GM19455 (cell line): ENCODE measurements at regions not wholly inside any gene's neighbourhood (a gene's known extent, or its start where the extent isn't known, plus 50 kb on each side); places are given as distances from the start of the nearest gene placed in this dataset.
"Not testable (repeated sequence)": the region's sequence is repeated elsewhere in the genome, so short reads cannot be mapped to it uniquely, and the experiment has no call there.

Experiments
- ATAC-seq: cut with Tn5 transposase; IDR thresholded peaks from one replicate; pipeline ENCODE4 v1.9.1; 2021; ENCODE audit not compliant: unreplicated experiment

DNA sequence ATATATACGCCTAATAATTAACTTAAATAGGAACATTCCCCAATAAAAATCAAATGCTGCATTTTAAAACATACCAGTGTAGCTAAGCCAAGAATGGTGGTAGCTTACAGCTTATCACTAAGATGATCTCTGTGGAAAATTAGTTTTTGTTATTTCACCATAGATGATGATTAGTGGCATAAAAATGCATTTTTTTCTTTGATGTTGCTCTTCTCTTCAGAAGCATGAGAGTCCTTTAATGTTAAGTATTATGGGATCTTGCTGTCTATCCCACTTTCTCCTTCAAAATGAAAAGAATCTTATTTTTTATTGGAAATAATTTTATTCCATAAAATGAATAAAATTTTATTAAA lies 731.0 kb downstream of the SLITRK1 start:
- ATAC-seq: no peak

DNA sequence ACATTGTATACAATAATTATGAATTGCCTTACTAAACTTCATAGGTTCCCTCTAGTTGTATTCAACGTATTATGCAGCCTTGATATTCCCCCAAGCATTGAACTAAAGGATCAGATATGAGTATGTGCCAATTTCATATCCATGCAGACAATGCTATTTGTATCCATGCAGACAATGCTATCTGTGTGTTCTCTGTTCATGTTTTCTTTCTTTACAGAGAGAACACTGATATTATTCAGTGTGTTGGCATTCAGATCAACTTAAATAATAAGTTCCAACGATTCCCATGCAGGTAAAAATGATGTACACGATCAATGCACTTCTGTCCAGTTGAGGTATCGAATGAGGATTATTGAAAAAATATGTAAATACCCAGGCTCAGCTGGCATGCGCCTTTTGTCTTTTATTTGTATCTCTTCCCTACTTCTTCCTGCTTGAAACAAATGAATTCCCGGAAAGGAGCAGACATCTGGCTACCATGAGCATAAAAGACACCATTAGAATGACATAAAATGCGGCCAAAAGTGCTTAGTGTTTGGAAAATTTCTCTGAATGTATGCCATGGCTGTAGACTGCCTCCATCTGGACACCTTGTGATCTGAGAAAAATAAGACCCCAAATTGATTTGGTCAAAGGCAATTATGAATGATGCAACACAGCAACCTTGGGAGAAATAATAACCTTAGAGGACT lies 731.5 kb downstream of the SLITRK1 start:
- no peak for ATAC-seq

DNA sequence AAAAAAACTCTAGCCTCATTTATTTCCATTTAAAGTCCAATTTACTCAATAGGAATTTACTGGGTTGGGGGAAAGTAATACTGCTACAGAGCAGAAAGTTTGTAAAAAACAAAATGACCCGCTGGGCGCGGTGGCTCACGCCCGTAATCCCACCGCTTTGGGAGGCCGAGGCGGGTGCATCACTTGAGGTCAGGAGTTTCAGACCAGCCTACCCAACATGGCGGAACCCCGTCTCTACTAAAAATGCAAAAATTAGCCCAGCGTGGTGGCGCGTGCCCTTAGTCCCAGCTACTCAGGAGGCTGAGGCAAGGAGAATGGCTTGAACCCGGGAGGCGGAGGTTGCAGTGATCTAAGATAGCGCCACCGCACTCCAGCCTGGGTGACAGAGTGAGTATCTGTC lies 745.6 kb downstream of the SLITRK1 start:
- ATAC-seq: no peak

DNA sequence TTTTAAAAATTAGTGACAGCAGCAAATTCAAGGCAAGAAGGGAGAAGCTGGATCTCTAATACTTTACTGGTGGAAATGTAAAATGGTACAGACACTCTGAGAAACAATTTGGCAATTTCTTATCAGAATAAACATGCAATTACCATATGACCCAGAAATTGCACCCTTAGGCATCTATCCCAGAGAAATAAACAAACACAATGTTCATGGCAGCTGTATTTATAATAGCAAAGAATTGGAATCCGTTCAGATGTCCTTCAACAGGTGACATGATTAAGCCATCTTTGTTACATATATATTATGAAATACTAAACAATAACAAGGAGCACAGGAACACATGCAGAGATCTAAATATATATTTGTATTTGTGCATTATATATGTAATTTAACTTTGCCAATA lies 756.5 kb downstream of the SLITRK1 start:
- no peak for ATAC-seq

DNA sequence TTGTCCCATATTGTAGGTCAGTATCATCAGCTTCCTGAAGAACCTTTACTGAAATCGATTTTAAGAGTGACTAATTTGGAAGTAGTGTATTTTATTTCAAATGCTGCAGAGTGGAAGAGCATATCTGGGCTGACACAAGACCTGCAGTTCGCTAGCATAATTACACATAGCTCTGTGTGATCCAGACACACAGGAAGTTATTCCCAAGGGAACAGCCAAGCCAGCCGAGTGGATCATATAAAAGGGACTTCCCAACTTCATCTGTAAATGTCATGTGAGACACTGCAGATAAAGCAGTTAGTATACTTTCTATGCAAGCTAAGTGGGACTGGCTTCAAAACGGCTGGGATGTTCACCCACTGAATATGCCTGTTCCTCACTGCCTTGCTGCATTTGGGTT lies 760.4 kb downstream of the SLITRK1 start:
- no peak for ATAC-seq

DNA sequence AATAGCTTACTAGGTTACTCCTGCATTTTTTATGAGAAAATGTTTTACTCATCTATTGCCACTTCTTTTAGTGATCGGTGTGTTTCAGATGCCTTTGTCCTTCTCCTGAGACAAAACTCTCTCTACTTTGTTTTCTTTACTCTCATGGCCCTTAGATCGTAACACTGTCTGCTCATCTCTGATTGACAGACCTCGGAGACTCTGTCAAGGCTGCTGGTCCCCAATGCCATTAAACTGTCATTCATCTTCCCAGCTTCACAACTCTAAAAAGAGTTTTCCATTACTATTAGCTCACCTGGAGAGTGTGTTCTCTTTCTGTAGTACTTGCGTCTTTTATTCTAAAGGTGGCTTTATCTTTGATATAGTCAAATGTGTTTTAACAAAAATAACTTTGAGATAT lies 765.2 kb downstream of the SLITRK1 start:
- ATAC-seq: no peak

DNA sequence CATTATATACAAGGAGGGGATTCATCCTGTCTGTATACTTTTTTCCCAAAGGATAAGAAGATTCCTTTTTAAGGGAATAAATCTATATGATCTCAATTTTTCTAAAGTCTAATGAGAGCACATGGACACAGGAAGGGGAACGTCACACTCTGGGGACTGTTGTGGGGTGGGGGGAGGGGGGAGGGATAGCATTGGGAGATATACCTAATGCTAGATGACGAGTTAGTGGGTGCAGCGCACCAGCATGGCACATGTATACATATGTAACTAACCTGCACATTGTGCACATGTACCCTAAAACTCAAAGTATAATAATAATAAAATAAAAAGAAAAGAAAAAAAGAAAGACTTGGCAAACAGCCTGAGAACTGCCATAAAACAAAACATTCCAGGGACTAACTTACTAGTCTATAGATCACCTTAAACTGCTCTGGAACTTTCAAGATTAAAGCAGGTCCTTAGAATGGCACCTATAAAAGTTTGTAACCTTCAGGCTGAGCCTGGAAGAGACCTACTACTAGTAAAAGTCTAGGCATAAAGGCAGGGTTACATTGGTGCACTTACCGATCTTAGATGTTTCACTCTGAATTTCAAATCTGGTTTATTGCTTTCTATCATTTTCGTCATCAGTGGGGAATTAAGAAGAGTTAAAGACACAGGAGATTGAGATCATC lies 780.6 kb downstream of the SLITRK1 start:
- ATAC-seq: not testable (repeated sequence)

DNA sequence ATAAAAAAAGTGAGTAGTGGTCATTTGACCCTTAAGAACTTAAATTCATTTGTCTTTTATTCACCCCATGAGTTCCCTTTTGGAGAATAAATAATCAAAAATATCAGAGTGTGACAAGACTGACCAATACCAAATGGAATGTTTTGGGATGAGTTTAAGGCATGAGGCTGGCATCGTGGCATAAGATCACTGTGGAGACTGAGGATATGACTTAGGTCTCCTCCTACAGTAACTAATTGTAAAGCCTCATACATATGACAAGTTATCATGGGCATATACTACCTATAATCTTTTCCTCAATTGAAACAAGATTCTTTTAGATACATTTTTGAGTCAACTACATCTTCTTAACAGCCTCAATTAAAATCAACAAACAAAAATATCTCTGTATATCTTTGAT lies 782.0 kb downstream of the SLITRK1 start:
- ATAC-seq: no peak

DNA sequence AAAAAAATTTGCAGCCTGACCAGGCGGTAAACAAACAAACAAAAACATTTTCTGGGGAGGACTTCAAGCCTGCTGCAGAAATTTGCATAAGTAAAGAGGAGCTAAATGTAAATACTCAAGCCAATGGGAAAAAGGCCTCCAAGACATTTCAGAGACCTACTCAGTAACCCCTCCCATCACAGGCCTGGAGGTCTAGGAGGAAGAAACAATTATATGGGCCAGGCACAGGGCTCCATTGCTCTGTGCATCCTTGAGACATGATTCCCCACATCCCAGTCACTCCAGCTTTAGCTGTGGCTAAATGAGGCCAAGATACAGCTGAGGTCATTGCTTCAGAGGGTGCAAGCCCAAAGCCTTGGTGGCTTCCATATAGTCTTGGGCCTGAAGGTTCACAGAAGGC lies 793.4 kb downstream of the SLITRK1 start:
- no peak for ATAC-seq

DNA sequence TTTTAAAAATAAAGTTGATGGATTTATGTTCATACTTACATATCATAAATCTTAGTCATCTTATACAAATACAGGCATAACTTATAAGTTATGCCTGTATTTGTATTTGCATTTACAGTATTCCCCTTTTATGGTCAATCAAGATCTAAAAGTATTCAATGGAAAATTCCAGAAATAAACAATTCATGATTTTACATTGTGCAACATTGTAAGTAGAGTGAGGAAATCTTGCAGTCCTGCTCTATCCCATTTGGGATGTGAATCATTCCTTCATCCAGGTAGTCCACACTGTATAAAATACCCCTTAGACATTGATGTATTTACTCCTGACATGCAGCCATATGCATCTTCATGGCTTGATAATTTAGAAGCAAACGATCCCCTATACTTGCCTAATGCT lies 795.3 kb downstream of the SLITRK1 start:
- ATAC-seq: no peak

DNA sequence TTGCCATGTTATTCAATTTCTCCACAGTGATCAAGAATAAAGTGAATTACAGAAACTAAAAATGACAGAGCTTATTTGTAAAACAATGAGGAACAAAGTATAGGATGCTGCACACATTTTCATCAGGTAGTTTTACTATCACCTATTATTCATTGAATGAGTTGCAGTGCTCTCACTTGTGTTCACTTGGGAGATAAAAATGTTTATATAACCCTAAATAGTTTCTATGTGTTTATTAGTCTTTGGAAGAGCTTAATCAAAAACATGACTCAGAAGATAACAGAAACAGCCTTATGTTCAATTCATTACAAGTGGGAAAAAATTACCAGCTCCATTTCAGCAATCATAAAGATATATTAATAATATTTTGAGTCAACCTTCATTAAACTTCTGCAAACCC lies 796.2 kb downstream of the SLITRK1 start:
- no peak for ATAC-seq

DNA sequence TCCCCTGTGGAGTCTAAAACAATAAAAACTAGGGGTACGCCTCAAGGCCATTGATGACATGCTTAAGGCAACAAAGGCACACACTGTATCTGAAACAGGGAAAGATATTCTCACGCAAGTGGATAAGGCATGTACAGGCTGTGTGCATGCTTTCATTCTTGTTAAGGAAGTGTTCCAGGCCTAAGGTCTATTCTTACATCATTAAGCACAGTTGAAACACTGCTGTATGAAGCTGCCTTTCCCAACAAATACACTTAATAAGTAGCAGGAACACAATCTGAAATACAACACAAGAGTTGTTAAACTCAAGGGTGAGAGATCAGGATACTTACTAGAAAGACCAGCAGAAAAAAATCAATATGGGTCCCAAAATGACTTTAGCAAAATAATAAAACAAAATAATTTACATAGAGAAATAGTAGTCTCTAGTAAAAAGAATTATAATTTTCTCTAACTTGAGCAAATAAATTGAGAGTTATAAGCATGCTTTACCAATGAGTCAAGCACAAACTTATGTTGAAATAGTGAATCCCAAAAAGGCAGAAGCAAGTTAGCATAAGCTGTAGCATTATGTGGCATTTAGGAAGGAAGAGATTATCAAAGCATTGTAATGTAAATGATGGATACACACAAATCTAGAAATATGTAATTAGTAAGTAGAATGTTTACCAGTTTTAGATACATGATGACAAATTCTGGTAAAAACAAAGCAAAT lies 796.9 kb downstream of the SLITRK1 start:
- ATAC-seq: no peak

DNA sequence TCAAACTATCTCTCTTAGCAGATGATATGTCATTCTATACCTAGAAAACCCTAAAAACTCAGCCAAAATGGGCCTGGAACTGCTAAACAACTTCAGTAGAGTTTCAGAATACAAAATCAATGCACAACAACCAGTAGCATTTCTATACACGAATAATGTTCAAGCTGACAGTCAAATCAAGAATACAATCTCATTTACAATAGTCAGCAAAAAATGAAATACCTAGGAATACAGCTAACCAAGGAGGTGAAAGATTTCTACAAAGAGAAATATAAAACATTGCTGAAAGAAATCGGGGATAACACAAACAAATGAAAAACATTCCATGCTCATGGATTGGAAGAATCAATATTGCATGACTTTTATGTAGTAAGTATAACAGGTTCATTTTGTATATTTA lies 804.8 kb downstream of the SLITRK1 start:
- no peak for ATAC-seq

DNA sequence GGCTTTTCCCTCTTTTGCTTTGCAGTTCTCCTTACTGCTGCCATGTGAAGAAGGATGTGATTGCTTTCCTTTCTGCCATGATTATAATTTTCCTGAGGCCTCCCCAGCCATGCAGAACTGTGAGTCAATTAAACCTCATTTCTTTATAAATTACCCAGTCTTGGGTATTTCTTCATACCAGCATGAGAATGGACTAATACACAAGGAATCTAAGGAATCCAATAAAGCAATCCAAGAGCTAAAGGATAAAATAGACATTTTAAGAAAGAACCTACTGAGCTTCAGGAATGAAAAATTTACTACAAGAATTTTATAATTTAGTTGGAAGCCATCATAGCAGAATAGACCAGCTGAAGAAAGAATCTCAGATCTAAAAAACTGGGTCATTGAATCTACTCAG lies 808.3 kb downstream of the SLITRK1 start:
- not testable (repeated sequence) for ATAC-seq

DNA sequence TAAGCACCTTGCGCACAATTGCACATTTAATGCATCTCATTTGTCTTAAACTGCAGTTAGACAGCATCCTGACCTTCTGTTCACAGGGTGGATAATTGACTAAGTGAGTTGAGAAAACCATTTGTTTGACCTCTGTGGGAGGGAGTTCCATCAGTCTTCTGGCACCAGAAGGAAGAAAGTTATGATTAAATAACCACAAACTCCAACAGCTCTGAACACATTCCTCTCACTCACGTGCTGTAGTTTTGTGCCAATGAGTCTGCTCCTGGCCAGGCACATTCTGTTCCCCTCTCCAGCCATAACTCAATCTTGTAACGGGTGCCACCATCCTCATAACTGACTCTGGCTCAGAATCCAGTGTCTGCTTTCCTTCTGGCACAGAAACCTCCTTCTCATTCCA lies 817.2 kb downstream of the SLITRK1 start:
- ATAC-seq: no peak

DNA sequence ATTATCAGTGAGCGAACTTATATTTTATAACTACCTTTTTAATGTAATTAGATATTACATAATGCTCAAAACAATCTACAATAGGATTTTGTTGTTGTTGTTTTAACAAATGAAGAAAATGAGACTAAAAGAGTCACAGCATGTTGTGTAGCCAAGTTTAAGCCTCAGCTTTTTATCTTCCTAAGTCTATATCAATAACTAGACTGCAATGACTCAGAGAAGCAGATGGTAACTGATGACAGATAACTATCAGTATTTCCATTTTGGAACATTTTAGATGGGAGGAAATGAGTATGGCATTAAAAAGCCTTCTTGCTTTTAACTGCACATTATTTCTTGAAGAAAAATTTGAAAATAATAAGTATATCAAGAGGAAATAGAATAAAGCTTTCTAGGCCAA lies 825.2 kb downstream of the SLITRK1 start:
- ATAC-seq: no peak

DNA sequence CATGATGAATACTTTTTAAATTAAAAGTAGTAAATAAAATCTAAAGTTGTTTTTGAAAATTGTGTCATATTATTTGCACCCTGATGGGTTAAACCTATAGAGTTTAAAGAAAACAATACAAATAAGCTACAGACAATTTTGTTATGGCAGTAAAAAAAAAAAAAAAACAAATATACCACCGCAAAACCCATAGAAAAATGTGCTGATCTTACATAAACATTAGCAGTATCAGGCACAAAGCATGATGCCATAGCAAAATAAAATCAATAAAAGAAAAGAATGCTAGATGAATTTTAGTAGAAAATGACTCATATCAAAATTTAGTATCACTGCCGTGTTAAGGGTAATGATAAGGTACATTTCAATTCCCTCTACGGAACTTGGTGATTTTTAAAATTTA lies 826.0 kb downstream of the SLITRK1 start:
- no peak for ATAC-seq

DNA sequence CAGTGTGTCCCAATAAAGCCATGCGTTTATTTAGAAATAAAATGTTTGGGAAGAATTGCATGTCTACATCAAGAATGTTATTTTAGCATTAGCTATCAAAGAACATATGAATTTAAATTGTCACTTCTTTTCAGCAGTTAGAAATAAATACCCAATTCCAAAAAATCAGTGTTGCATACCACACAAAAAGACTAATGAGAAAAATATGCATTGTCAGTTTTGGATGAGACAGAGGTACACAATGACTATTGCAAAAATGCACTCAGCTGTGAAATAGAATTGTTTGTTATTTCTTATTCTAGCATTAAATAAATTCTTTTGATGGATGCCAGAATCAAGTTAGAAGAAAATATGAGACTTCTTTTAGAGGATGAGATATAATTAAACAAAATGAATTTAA lies 833.9 kb downstream of the SLITRK1 start:
- ATAC-seq: no peak

DNA sequence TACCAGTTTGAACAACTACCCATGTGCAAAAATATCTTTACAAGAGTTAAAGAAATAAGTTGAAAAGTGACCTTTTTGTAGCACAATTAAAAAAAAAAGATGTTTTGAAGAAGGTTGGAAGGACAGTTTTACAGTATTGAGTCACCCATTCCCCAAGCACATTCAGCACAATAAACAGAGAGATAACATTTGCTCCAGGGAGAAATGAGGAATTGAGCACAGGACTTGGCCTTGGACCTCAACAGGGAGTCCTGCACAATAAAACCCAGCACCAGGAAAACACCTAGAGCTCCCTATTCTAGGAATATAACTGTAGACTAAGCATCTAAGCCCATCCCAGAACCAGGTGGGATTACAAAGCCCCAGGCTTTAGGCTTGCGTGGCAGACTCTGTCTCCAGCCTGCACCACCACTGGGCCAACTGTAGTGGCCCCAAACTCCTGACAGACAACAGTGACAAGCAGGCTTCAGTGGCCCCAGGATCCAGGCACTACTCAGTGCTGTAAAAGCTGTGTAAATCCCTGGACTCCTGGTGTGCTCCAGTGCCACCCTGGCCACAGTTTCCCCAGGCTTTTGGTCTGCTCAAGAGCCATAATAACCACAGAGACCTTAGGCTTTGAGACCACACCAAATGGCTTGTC lies 857.2 kb downstream of the SLITRK1 start:
- no peak for ATAC-seq

DNA sequence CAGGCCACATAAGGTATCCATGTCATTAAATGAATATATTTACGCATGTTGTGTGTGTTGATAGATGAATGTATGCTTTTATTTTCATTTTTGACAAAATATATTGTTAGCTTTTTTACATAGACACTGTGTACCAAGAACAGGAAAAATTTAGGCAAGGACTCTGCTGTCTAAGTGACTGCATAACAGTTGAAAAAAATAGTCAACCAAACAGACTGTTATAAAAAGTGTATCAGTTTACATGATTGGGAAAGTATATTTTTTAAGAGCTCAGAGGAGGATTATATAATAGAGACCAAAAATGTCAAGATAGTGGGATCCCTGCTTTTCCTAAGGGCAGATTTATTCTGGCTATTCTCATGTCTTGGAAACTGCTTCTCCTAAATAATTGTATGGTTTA lies 858.0 kb downstream of the SLITRK1 start:
- no peak for ATAC-seq

DNA sequence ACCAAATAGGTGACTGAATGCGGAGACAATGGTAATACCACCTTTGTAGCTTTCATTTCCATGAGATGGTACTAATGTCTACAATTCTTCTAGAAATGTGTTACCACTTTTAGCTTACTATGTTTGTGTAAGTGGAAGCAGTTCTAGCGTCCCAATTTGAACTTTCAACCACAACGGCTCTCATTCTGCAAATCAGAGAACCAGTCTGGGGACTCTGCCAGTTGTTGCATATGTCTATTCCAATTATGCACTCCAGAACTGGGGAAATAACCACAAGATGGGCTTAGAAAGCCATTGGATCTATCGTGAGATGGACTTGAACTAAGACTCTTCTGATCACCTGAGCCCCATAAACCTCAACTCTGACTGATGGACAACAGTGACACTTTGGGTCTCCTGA lies 862.3 kb downstream of the SLITRK1 start:
- ATAC-seq: no peak

DNA sequence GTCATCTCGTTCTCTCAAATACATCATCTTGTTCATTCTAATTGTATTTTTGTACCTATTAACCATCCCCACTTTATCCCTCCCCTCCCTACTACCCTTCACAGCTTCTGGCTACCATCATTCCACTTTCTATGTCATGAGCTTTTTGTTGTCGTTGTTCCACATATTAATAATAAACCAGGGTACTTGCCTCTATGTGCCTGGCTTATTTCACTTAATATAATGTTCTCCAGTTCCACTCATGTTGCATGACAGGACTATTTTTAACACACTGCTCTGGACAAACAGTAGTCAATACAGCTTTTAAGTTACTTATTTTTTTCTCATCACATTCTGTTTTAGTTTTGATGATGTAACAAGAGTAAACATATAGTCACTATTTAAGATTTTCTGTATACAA lies 872.3 kb downstream of the SLITRK1 start:
- no peak for ATAC-seq
